ENCODE measurements at regions not wholly inside any gene's neighbourhood (a gene's known extent, or its start where the extent isn't known, plus 50 kb on each side); places are given as distances from the start of the nearest gene placed in this dataset.
"Not testable (repeated sequence)": the region's sequence is repeated elsewhere in the genome, so short reads cannot be mapped to it uniquely, and the experiment has no call there.

DNA sequence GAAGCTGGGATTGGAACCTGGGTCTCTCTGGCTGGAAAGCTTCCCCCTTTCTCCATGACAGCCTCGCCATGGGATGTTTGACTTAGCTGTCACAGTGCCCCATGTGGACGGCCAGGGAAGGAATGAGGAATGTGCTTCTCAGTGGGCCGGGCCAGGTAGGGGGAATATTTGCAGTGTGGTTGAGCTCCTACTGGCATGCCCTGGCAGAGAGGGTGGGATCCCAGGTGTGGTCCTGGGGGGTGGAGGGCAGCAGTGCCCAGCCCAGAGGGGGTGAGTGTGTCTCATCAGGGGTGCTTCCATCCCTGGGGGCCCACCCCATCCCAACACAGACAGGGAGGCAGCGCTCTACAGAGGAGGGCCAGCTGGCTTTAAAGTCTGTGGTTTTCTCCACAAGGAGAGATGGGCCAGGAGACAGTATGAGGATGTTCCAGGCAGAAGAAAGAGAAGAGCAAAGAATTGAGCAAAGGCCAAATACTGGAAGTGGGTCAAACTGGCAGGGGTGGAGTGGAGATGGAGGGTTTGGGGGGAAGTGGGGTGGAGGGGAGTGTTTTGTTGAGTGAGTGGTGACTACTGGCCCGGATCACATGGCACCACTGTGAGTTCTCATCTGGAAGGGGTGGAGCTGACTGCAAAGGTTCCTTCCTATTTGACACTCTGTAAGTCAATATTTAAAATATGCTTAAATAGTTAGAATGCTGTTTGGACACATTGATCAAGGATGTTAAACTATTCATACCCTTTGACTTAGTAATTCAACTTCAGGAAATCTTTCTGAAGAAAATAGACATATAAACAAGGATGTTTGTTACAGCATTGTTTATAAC is 94.0 kb downstream of the MYCN start:
- DNase-seq (ENCODE audit: low read depth in 1 of 2, low spot score in 1 of 2): no peak

DNA sequence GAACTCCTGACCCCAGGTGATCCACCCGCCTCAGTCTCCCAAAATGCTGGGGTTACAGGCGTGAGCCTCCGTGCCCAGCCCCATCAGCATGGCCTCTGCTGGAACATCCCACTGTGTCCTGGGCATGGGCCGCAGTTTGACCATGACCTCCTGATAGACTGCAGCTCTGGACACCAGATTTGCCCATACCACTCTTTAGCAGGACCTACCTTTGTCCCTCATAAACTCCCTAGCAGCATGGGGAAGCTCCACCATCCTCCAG is 92.6 kb downstream of the MYCN start:
- no peak for DNase-seq (ENCODE audit: low read depth in 1 of 2, low spot score in 1 of 2)

DNA sequence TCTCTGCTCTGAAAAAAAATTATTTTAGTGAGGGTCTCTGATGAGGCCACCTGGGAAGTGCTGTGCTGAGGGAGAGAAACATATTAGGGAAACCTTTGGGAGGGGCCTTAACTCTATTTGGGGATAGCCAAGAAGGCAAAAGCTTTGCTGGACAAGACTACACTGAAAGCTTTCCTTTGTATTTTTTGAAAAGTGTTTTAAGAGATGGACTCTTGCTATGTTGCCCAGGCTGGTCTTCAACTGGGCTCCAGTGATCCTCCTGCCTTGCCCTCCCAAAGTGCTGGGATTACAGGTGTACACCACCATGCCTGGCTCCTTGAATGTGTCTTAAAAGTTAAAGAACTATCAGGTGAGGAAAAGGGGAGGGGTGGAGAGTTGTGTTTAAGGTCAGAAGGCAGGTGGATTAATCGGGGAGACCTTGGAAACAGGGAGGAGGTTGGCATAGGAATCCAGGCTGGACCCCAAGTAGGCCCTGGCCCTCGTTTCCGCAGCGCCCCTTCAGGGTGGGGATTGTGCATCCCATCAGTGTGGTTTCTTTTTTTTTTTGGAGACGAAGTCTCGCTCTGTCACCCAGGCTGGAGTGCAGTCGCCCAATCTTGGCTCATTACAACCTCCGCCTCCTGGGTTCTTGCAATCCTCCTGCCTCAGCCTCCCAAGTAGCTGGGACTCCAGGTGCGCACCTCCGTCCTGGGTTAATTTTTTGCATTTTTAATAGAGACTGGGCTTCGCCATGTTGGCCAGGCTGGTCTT is 92.1 kb downstream of the MYCN start:
- DNase-seq (ENCODE audit: low read depth in 1 of 2, low spot score in 1 of 2): no peak

DNA sequence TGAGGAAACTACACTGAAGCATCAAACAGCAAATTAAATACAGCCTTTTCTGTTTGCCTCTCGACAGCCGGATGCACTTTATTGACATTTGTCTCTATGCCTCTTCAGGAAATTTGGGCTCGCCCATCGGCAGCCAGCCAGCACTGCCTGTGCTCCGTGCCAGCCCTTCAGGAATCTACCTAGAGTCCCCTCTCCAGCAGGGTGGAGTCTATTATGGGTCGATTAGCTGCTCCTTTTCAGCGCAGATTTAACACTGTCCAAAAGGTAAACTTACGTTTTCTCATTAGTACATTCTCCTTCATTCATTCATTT is 91.5 kb downstream of the MYCN start:
- no peak for DNase-seq (ENCODE audit: low read depth in 1 of 2, low spot score in 1 of 2)

DNA sequence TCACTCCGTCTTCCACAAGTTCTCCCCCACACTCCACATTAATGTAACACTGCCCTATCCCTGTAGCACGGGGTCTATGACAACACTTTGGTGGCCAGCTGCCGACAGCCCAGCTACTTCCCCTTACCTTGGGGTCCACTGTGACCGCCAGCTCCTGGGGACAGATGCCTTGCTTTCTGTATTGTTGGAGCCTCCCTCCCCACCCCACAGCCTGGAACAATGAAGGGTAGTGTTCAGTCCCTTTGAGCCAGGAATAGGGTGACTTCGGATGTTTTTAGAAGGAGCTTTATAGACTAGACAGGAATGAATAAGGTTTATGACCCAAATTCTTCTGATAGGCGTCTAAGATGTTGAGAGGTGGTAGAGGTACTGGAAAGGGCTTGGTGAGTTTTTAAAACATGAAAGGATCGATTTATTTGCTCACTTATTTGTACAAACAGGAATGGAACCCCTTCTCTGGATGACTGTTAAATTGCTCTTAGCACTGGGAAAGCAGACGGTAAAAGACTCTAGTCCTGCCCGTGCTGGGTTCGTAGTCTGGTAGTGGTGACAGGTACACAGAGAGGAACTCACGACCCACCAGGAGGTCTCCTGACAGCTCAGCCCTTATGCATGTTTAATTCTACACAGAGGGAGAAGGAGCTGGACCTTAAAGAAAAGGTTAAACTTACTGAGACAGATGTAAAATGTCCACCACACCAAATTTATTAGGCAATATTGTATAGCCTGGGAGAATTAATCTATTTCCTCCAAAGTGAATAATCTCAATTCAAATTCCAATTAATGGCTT is 90.9 kb downstream of the MYCN start:
- DNase-seq (ENCODE audit: low read depth in 1 of 2, low spot score in 1 of 2): no peak

DNA sequence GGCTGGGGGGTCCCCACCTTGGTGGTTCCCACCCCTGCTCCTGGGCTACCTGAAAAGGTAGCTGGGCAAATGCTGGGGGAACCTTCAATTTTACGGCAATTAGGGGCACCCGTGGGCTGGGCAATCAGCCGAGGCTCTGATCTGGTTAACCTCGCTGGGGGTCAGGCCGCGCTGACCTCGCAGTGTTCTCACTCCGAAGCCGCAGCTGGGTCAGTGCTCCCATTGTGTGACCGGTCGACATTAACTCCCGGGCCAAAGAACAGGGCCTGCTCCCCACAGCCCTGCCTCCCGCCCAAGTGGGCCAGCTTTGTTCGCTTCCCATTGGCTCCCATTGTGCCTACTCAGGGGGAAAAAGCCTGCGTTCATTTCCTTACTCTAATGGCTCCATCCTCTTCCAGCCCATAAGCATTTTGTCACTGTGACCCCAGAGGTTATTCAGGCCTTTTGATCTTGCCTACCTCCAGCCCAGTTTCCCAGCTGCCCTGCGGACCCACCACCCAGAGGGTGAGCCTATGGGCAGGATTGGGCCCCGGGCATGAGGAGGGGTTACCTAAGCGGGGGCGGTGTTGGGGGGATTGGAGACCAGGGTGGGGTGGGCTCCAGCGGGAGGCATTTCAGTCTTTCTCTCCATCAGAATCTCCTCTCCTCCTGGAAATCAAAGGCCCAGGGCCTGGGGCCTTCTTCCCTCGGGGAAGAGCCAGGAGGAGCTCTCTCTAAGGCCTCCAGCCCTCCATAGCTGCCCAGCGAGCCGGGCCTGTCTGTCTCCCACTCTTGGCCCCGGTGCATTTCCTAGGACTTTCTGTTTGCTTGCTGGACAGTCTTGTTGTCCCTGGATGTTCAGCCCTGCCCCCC is 90.1 kb downstream of the MYCN start:
- DNase-seq (ENCODE audit: low read depth in 1 of 2, low spot score in 1 of 2): no peak

DNA sequence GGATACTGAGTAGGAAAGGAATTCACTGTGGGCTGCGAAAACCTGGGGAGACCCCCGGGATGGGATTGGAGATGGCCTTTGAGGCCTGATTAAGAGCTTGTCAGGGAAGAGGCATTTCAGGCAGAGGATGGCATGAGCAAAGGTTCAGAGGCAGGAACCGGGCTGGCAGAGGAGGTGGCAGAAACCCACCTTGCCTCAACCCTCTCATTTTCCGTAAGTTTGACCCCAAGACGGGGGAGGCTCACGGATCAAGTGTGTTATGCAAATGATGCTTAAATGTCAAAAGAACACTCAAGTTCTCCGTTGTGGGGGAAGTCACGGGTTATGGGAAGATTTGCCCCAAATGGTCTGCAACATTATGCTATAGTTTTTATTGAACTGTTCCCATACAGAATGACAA is 88.3 kb downstream of the MYCN start:
- DNase-seq (ENCODE audit: low read depth in 1 of 2, low spot score in 1 of 2): no peak

DNA sequence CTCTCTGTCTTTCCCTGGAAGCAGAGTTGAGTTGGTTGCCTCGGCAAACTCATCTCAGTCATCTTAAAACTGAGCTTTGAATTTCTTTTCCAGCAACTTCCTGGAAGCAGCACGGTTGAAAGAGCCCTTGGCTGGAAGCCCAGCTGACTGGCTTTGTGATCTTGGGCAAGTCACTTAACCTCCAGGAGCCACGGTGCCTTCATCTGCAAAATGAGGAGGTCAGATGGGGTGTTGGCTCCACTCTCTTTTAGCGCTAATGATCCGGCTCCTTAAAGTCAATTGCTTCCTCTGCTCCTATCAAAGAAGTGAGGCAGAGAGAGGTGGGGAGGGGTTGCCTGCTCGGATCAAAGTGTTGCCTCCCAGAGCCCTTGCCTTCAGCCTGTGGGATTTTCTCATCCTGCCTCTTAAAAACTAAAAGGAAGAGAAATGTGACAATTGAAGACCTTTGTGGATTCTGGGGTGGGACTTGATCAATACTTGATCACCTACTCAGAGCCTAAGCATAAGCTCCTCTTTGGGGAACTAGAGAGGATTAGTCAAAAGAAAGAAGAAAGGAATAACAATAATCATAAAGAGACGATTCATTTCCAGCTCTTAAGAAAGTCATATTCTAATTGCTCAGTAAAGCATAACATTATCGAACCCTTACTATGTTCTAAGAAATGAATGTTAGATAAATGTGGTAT is 86.6 kb downstream of the MYCN start:
- DNase-seq (ENCODE audit: low read depth in 1 of 2, low spot score in 1 of 2): no peak

DNA sequence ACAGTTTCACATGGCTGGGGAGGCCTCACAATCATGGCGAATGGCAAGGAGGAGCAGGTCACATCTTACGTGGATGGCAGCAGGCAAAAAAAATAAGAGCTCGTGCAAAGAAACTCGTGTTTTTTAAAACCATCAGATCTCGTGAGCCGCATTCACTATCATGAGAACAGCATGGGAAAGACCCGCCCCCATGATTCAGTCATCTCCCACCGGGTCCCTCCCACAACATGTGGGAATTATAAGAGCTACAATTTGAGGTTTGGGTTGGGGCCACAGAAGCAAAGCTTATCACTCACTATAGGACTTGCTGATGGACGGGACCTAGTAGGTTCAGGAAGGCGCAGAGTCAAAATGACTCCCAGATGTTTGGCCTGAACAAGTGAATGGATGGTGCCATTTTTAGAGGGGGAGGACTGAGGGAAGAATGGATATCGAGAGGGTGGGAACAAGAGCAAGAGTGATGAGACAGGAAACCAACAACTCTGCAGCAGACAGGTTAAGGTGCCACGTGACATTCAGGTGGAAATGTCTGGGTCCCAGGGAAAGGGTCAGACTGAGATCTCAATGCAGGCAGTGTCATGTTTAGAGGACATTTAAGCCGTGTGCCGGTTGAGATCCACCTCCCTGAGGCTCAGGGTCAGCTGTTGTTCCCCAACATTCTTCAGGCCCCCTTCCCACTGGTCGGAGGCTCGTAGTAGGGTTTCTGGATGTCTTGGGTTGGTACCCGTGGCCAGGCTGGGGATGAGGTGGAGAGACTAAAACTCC is 85.7 kb downstream of the MYCN start:
- no peak for DNase-seq (ENCODE audit: low read depth in 1 of 2, low spot score in 1 of 2)

DNA sequence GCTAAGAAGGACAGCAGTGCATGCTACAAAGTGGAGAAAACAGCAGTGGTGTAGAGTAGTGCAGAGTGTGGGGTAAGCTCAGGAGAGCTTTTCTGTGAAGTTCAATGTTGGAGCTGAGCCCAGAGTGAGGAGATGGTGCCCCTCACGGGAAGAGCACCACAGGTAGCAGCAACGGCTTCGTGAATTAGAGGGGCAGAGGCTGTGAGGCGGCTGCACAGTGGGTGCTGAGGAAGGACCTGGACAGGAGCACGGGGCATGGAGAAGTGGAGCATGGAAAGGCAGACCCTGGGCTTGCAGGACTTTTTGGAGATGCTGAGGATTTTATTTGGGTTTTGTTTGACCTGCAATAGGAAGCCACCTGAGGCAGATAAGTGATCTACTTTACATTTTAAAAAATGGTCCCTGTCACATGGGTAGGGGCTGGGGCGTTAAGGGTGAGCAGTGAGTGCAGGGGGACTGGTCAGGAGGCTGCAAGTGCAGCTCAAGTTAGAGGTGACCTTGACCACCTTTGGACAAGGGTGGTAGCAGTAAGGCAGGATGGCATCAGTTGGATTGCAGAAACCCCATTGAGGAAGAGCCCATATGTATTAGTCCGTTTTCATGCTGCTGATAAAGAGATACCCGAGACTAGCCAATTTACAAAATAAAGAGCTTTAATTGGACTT is 85.0 kb downstream of the MYCN start:
- DNase-seq (ENCODE audit: low read depth in 1 of 2, low spot score in 1 of 2): no peak

DNA sequence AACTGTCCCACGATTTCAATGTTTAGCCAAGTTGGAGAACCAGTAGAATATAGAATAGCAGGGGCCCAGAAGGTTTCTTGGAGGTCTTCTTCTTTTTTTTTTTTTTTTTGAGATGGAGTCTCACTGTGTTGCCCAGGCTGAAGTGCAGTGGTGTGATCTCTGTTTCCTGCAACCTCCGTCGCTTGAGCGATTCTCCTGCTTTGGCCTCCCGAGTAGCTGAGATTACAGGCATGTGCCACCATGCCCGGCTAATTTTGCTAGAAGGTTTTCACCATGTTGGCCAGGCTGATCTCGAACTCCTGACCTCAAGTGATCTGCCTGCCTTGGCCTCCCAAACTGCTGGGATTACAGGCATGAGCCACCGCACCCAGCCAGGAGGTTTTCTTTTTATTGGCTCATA is 84.3 kb downstream of the MYCN start:
- not testable (repeated sequence) for DNase-seq (ENCODE audit: low read depth in 1 of 2, low spot score in 1 of 2)

DNA sequence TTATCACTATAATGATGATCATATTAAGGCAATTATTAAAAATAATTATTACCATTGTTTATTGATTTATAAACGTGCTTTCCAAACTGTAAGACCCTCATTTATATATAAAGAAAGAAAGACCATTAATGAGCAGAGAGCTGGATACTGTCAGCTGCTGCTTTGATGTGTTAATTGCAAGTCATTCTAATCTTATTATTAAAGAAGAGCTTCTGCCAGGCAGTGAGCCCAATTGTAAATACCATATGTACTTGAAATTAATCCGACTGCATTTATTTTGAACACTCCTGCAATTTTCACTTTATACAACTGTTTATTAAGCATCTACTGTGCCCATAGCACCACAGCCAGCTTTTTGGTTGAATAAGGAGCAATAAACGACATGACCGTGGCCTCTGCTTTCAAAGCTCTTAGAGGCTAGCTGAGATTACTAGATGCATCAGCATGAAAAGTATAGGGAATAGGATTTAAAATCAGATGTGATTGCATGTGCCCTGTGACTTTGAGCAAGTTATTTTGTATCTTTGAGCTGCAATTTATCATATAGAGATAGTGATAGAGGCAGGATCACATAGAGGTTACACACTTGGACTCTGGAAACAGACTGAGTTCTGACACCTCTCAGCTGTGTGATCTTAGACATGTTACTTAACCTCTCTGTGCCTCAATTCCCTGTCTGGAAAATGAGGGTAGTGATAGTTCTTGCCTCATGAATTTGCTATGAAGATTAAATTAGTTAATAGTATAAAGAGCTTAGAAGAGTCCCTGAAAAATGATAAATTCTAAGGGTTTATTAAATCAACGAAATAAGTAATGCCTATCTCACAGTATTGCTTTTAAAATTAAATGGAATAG is 83.4 kb downstream of the MYCN start:
- no peak for DNase-seq (ENCODE audit: low read depth in 1 of 2, low spot score in 1 of 2)

DNA sequence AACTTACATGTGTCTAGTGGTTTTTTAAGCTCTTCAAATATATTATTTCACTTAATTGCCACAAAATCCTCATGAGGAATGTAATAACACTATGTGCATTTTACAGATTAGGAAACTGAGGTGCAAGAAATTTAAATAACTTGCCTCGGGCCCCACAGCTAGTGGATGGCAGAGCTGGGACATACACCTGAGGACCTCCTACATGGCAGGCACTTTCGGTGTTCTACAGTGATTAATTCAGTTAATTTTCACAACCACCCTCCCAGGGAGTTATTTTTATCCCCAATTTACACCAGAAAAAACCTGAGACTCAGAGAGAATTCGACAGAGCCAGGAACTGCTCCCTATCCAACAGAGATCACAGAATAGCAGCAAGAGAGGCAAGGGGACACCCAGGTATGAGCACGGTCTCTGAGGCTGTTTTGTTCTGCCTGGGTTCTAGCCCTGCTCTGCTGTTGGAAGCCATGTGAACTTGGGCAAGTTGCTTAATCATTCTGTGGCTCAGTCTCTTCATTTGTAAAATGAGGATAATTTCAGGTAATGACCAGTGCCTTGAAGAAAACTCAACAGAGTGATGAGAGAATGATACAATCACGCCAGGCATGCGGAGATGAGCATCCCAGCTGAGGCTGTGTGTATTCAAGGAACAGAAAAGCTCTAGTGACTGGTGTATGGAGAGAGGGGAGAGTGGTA is 82.3 kb downstream of the MYCN start:
- DNase-seq (ENCODE audit: low read depth in 1 of 2, low spot score in 1 of 2): no peak

DNA sequence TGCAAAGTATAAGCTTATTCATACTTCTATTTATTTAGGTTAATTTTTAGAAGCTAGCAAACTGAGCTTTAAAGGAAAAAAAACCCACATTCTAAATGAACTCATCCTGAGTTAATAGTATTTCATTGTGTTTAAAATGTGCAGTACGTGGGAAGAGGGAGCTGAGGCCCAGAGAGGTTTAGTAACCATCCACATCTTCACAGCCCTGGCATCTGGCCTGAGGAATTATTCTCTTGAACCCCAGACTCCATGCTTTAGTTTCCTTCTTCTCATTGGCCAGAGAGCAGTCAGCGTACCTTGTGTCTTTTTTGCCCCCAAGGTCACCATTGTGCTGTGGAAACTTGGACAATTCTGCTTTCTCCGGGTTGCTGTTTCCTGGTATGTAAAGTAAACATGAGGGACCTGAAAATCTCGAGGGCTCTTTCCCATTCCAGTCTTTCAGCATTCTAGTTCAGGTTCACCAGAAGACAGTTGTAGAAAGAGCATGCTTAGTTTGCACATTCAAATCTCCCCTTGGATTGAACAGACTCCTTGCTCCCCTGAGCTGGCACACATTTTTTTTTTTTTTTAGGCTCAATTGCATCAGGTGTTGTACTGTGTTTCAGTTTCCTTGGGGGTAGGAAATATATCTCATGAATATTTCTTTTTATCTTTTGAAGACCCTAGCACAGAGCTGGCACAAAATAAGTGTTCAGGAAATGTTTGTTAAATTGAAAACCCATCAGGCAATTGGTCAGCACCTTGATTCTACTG is 81.4 kb downstream of the MYCN start:
- DNase-seq (ENCODE audit: low read depth in 1 of 2, low spot score in 1 of 2): no peak

DNA sequence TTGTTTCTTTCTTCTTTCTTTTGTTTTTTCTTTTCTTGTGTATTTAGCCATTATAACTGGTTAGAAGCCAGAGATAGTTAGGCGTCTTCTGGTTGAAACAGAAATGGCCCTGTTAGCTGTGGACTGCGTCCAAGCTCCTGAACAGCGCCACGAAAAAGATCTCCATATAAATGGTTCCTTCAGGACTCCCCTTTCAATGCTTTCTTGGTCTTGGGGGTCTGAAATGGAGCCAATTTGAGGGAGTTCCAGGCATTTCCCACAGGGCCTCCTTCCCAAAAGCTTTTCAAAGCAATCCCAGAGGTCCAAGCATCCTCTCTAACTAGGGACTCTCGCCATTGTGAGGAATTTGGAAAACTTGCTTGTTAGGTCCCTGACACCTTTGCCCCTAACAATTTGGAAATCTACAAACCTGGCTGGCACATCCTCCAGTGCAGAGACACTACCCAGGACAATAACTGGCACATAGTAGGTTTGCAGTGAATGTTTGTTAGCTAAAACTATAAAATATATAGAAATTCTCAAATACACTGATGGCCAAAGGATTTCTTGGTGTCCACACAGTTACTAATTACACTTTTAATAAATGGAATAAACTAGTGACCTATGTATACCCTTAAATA is 80.1 kb downstream of the MYCN start:
- no peak for DNase-seq (ENCODE audit: low read depth in 1 of 2, low spot score in 1 of 2)

DNA sequence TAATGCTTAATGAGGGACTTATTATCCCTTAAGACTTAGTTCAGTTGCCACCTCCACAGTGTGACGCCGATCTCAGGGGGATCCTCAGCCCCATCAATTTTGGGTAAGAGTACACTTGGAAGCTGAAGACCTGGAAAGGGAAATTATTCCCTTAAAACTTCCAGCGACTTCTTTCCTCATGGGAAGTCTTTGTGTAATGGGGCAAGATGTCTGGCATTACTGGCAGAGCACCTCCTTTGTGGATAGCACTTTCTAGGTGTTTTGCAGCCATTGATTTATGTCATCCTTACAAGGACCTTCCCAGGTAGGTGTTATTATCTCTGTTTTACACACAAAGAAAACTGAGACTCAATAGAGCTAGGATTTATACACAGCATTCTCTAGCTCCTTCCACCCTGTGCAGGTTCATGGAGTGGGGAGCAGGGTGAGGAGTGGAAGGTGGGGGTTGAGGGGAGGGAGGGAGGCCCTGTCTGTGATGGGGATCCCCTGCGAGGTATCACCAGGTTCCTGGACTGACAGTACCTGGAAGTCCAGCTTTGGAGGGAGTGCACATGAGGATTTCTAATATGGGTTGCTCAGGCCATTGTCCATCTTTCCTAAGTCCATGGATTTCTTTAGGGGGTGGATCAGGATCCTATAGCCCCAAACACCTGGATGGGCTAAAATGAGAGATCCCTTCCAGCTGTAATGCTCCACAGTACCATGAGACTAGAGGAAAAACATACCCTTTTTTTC is 79.4 kb downstream of the MYCN start:
- DNase-seq (ENCODE audit: low read depth in 1 of 2, low spot score in 1 of 2): no peak

Data from activated T-helper 1 cell treated with anti-CD3 and anti-CD28 coated beads, Interleukin-2, amount 50 U/mL, for 16 hours (primary cell).